SKM-1 treated with dmso at 0.1 percent for 144 hours (cell line): ENCODE measurements at regions not wholly inside any gene's neighbourhood (a gene's known extent, or its start where the extent isn't known, plus 50 kb on each side); places are given as distances from the start of the nearest gene placed in this dataset.
"Not testable (repeated sequence)": the region's sequence is repeated elsewhere in the genome, so short reads cannot be mapped to it uniquely, and the experiment has no call there.

Experiments used
- DNase-seq: peaks from one replicate; lab custom pipeline; 2025; ENCODE audit not compliant: unreplicated experiment; lab: John Stamatoyannopoulos, UW

DNA sequence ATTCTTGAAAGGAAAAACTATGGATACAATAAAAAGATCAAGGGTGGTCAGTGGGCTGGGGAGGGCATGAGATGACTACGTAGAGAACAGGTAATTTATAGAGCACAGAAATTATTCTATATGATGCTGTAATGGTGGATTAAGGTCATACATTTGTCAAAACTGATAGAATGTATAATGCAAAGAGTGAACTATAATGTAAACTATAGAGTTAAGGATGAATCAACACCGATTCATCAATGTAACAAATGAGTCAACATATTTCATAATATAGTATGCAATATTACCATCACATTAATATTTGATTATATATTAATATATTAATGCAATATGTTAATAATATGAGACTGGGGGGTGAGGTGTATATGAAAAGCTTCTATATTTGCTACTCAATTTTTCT is 555.6 kb upstream of the POT1 start:
- no peak for DNase-seq

GRCh38 chr7:125484755-125485154 is 555.1 kb upstream of the POT1 start:
- no peak for DNase-seq

GRCh38 chr7:125481323-125481722 is 551.7 kb upstream of the POT1 start:
- no peak for DNase-seq

GRCh38 chr7:125480762-125481161 is 551.1 kb upstream of the POT1 start:
- DNase-seq: no peak

DNA sequence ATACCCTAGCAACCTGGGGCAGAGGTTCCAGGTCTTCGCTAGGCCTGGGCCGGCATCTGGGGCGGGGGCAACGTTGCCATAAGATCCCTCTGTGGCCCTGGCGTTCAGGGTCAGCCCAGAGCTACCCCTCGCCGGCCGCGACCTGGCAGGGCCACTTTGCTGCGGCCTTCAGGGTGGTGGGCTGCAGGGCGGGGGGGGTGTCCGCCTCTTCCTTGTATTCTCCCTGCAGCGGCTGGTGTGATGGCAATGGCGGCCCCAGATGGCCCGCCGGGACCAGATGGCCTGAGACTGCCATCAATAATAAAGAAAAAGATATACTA is 539.2 kb upstream of the POT1 start:
- no peak for DNase-seq

- no peak for DNase-seq
Measured at GRCh38 chr7:125467996-125468854, 538.6 kb upstream of the POT1 start.

- DNase-seq: no peak
Measured at GRCh38 chr7:125465527-125465926, 535.9 kb upstream of the POT1 start.

GRCh38 chr7:125462615-125463014 is 533.0 kb upstream of the POT1 start:
- no peak for DNase-seq

GRCh38 chr7:125459038-125459437 is 529.4 kb upstream of the POT1 start:
- no peak for DNase-seq

- no peak for DNase-seq
Measured at GRCh38 chr7:125450749-125451148, 521.1 kb upstream of the POT1 start.

- no peak for DNase-seq
Measured at GRCh38 chr7:125445836-125446235, 516.2 kb upstream of the POT1 start.

DNA sequence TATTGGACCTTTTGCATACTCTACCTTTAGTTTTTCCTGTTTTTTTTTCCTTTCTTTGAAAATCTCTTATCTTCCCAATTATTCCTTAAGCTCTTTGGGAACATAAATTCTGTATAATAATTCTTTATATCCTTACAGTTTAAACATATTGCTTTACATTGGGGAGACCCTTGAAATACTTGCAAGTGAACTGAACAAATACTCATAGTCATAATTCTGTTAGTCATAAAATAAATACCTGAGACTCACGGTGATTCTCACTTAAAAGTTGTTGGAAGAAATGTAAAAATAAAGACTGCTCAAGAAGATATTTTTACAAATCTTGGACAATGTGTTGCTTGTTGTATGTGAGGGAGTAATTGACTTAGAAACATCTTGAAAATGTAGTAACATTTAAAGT is 515.2 kb upstream of the POT1 start:
- no peak for DNase-seq

- DNase-seq: no peak
Measured at GRCh38 chr7:125436220-125436619, 506.6 kb upstream of the POT1 start.

- no peak for DNase-seq
Measured at GRCh38 chr7:125431349-125431748, 501.7 kb upstream of the POT1 start.

DNA sequence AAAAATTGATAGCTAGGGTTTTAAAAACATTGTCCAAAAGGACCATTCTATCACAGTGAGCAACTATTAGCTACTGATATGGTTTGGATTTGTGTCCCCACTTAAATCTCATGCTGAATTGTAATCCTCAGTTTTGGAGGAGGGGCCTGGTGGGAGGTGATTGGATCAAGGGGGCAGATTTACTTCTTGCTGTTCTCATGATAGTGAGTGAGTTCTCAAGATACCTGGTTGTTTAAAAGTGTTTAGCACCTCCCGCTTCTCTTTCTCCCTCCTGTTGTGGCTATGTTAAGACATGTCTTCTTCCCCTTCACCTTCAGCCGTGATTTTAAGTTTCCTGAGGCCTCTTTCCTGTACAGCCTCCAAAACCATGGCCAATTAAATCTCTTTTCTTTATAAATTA is 500.4 kb upstream of the POT1 start:
- DNase-seq: no peak

GRCh38 chr7:125427676-125428075 is 498.1 kb upstream of the POT1 start:
- no peak for DNase-seq

DNA sequence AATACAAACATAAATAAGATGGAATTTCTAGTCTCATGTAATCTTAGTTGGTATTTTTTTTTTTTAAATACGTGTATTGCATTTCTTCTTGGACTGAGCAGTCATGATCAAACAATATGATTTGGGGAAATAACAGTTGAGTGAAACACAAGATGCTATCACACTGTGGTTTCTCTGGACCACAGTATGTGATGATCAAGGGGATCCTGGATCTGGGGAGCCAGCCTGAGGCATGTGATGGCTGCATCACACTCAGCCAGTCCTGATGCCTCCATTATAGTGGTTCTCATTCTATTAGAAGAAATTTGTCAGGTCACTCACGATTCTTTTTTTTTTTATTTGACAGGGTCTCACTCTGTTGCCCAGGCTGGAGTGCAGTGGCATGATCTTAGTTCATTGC is 495.9 kb upstream of the POT1 start:
- no peak for DNase-seq

DNA sequence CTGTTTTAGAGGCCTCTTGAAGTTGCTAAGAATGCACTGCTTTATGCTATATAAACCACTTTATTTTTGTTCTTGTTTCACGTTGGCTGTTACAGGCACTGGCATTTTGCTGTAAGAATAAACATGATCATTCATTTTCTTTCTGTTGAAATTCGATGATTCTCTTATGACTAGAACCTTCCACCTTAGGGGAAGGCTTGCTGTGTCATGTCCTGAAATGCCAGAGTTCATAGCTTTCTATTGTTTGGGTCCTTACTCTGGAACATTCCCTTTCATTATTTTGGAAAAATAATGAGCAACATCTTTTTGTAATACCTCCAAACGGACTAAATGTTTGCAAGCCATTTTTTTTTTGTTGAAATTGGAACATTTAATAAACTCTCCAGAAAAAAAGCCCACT is 495.1 kb upstream of the POT1 start:
- DNase-seq: no peak

GRCh38 chr7:125423458-125424155 is 494.0 kb upstream of the POT1 start:
- DNase-seq: peak; percentile 10

DNA sequence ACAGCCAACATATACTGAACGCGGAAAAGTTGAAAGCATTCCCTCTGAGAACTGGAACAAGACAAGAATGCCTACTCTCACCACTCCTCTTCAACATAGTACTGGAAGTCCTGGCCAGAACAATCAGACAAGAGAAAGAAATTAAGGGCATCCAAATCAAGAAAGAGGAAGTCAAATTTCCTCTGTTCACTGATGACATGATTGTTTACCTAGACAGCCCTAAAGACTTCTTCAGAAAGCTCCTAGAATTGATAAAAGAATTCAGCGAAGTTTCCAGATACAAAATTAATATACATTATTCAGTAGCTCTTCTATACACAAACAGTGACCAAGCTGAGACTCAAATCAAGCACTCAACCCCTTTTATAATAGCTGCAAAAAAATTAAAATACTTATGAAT is 491.8 kb upstream of the POT1 start:
- not testable (repeated sequence) for DNase-seq

- no peak for DNase-seq
Measured at GRCh38 chr7:125412890-125413665, 483.5 kb upstream of the POT1 start.

DNA sequence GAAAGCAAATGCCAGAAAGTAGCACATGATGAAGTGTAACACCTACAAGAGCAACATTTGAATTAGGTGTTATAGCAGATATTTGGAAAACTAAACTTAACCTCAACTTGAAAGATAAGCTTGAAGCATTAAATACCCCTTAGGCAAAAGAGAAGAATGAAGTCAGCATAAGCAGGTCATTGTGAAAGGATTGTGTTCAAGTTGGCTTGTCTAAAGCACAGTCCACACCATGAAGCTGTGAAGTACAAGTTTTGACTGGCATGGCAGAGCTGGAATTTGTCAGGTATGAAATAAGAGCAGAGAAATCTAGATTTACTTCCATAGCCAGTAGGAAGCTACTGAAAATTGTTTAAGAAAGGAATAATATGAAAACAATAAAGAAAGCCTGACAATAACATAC is 480.3 kb upstream of the POT1 start:
- no peak for DNase-seq
